ENCODE measurements at regions not wholly inside any gene's neighbourhood (a gene's known extent, or its start where the extent isn't known, plus 50 kb on each side); places are given as distances from the start of the nearest gene placed in this dataset.

GRCh38 chr2:226618875-226619605, 180.6 kb downstream of the IRS1 start (continued):
- no peak for TF ChIP-seq TRIM22 (IDR thresholded peaks at IDR 0.05)
- TF ChIP-seq ZNF34 (CRISPR knock-in tag; IDR thresholded peaks at IDR 0.05; ENCODE audit: borderline replicate concordance) = peak; percentile 50; the same call in 1 of the 2 replicates
- TF ChIP-seq ZNF331 (CRISPR knock-in tag; IDR thresholded peaks at IDR 0.05) = peak; percentile 82
- TF ChIP-seq HDAC1 (CRISPR knock-in tag; IDR thresholded peaks at IDR 0.05) = peak; percentile 83; the same call in 1 of the 2 replicates
- peak; percentile 100 for TF ChIP-seq HOMEZ (CRISPR knock-in tag; IDR thresholded peaks at IDR 0.05; ENCODE audit: low read depth)
- no peak for TF ChIP-seq ZSCAN21 (CRISPR knock-in tag; IDR thresholded peaks at IDR 0.05; ENCODE audit: borderline replicate concordance)
- peak; percentile 91 for TF ChIP-seq HNF1A (IDR thresholded peaks at IDR 0.05; ENCODE audit: low read depth)
- TF ChIP-seq HNF1A (CRISPR knock-in tag; IDR thresholded peaks at IDR 0.05; ENCODE audit: borderline replicate concordance) = peak; percentile 97; the same call in 1 of the 2 replicates
- no peak for TF ChIP-seq PTBP1 (IDR thresholded peaks at IDR 0.05; ENCODE audit: low read depth, low read length, poor library complexity, severe bottlenecking)
- peak; percentile 95; the same call in 1 of the 2 replicates for TF ChIP-seq ZSCAN5A (CRISPR knock-in tag; IDR thresholded peaks at IDR 0.05; ENCODE audit: borderline replicate concordance)
- TF ChIP-seq ZNF570 (CRISPR knock-in tag; IDR thresholded peaks at IDR 0.05; ENCODE audit: borderline replicate concordance) = no peak
- TF ChIP-seq TERF1 (CRISPR knock-in tag; IDR thresholded peaks at IDR 0.05) = no peak
- peak; percentile 95 for TF ChIP-seq TRIM24 (CRISPR knock-in tag; IDR thresholded peaks at IDR 0.05)
- peak; percentile 22; the same call in 1 of the 2 replicates for TF ChIP-seq JUNB (CRISPR knock-in tag; IDR thresholded peaks at IDR 0.05; ENCODE audit: borderline replicate concordance)
- TF ChIP-seq ASH2L (IDR thresholded peaks at IDR 0.05; ENCODE audit: insufficient read length, low read depth, low read length) = peak; percentile 98
- no peak for TF ChIP-seq GRHL1 (CRISPR knock-in tag; conservative IDR thresholded peaks at IDR 0.05)
